Esophagus muscularis mucosa (tissue), 4 donors: ENCODE measurements at regions not wholly inside any gene's neighbourhood (a gene's known extent, or its start where the extent isn't known, plus 50 kb on each side); places are given as distances from the start of the nearest gene placed in this dataset.

ENCODE experiments used
- DNase-seq: peaks from one replicate; pipeline ENCODE4 v3.0.0-alpha.2; 2017; ENCODE audit errors: extremely low spot score
- H3K27ac ChIP-seq, 4 donors: fragments of 200-600 bp; sonication (generic); replicated peaks in 1 of 4; 1 replicate in 3 of 4; 2 replicates in 1 of 4; pipeline ENCODE4 v1.5.1; 2016 to 2019; ENCODE audit warnings: mild to moderate bottlenecking in 1 of 4
- H3K27me3 ChIP-seq, 4 donors: fragments of 200-600 bp; sonication (generic); one replicate each; pipeline versions ENCODE4 v1.5.1 to v1.6.0; 2016 to 2019
- H3K36me3 ChIP-seq, 4 donors: fragments of 200-600 bp; sonication (generic); one replicate each; pipeline ENCODE4 v1.5.1; 2016 to 2019
- H3K4me1 ChIP-seq, 4 donors: fragments of 200-600 bp; sonication (generic); one replicate each; pipeline ENCODE4 v1.5.1; 2016 to 2019
- H3K4me3 ChIP-seq, 4 donors: fragments of 200-600 bp; sonication (generic); 1 replicate in 2 of 4; 2 replicates in 2 of 4; pipeline ENCODE4 v1.5.1; 2016 to 2019; ENCODE audit warnings: mild to moderate bottlenecking in 4 of 4, moderate library complexity in 1 of 4
- H3K9me3 ChIP-seq, 4 donors: fragments of 200-600 bp; sonication (generic); 1 replicate in 3 of 4; 2 replicates in 1 of 4; pipeline ENCODE4 v1.5.1; 2016 to 2019
- CTCF ChIP-seq, 3 experiments: fragments of 200-600 bp in 2 of 3; fragments of 450-650 bp in 1 of 3; sonication (generic) in 2 of 3; IDR thresholded peaks; one replicate each; pipeline ENCODE4 v1.5.1; 2017 to 2019; ENCODE audit warnings: antibody characterized with exemption in 3 of 3, mild to moderate bottlenecking in 2 of 3, moderate library complexity in 1 of 3
- EP300 ChIP-seq: sonication (generic); formaldehyde crosslinking; IDR thresholded peaks from one replicate; pipeline ENCODE4 v1.6.1; 2017; ENCODE audit warnings: antibody characterized with exemption
- POLR2A ChIP-seq: fragments of 450-650 bp; IDR thresholded peaks from one replicate; pipeline ENCODE4 v1.6.1; 2017; ENCODE audit warnings: antibody characterized with exemption, moderate library complexity, mild to moderate bottlenecking, low read depth
- POLR2AphosphoS5 ChIP-seq, 2 donors: sonication (generic); formaldehyde crosslinking; IDR thresholded peaks; one replicate each; pipeline ENCODE4 v1.6.1; 2017; ENCODE audit warnings: antibody characterized with exemption in 2 of 2
- WGBS: methylation state at CpG from one replicate; pipeline ENCODE4 v1.1.5; 2018; 5-methylcytosine and 5-hydroxymethylcytosine counted together
- intact Hi-C: fragments of 100-400 bp; cut with DNase I; formaldehyde crosslinking; loops from one replicate; pipeline ENCODE4 v1.15.1; 2023

- no peaks in the 10 kb centered on the region for H3K36me3 ChIP-seq
- TF ChIP-seq POLR2A = no peak
- no peak for TF ChIP-seq POLR2AphosphoS5 (IDR thresholded peaks at IDR 0.05)
- no peak for TF ChIP-seq CTCF (IDR thresholded peaks at IDR 0.05)
- no peak for TF ChIP-seq EP300
- intact Hi-C loops = no loop called here
- no peaks in the 10 kb centered on the region for H3K27me3 ChIP-seq
- H3K4me3 ChIP-seq = no peak overlapping the region
- 87% methylated on average over 4 of the region's 4 CpGs for WGBS
- no peak for DNase-seq
- H3K9me3 ChIP-seq = no peaks in the 10 kb centered on the region
- H3K4me1 ChIP-seq = no peaks in the 10 kb centered on the region
- H3K27ac ChIP-seq = no peak overlapping the region
These were observed 138.8 kb upstream of the VCX start for GRCh38 chrX:7704205-7704604.

- Histone ChIP-seq H3K36me3 (no peaks in the 10 kb centered on the region), H3K4me3 (no peak overlapping the region), H3K4me1 (no peaks in the 10 kb centered on the region), H3K9me3 (peaks cover 0 to 4% (median 0%) of the 10 kb centered on the region in 4 donors), H3K27ac (no peak overlapping the region), H3K27me3 (no peaks in the 10 kb centered on the region)
- DNase-seq = no peak
- intact Hi-C loops = no loop called here
- no peak for TF ChIP-seq CTCF (IDR thresholded peaks at IDR 0.05)
- WGBS = 87% methylated on average over 2 of the region's 2 CpGs
These were observed 144.7 kb upstream of the VCX start for GRCh38 chrX:7698248-7698647.

- WGBS = 44% methylated on average over 8 of the region's 8 CpGs
- TF ChIP-seq EP300 (no peak), POLR2AphosphoS5 (IDR thresholded peaks at IDR 0.05) (no peak), CTCF (IDR thresholded peaks at IDR 0.05) (no peak), POLR2A (no peak)
- no peak overlapping the region for H3K4me3 ChIP-seq
- H3K9me3 ChIP-seq = peaks cover 0 to 7% (median 0%) of the 10 kb centered on the region in 4 donors
- no peaks in the 10 kb centered on the region for H3K36me3 ChIP-seq
- no peaks in the 10 kb centered on the region for H3K27me3 ChIP-seq
- intact Hi-C loops = no loop called here
- H3K27ac ChIP-seq = no peak overlapping the region
- no peak for DNase-seq
- H3K4me1 ChIP-seq = no peaks in the 10 kb centered on the region
These were observed 152.1 kb upstream of the VCX start for GRCh38 chrX:7690842-7691241.

- WGBS = 63% methylated on average over 4 of the region's 4 CpGs
- peaks cover 0 to 4% (median 0%) of the 10 kb centered on the region in 4 donors for H3K9me3 ChIP-seq
- no peak overlapping the region for H3K27ac ChIP-seq
- no peaks in the 10 kb centered on the region for H3K36me3 ChIP-seq
- no peaks in the 10 kb centered on the region for H3K4me1 ChIP-seq
- TF ChIP-seq EP300 (no peak), POLR2AphosphoS5 (IDR thresholded peaks at IDR 0.05) (no peak)
- intact Hi-C loops = no loop called here
- no peak for DNase-seq
- H3K27me3 ChIP-seq = no peaks in the 10 kb centered on the region
- no peak overlapping the region for H3K4me3 ChIP-seq
These were observed 153.1 kb upstream of the VCX start for GRCh38 chrX:7689791-7690412.

GRCh38 chrX:7680181-7680580, 162.8 kb upstream of the VCX start:
- no peak for DNase-seq
- Histone ChIP-seq H3K27me3 (no peaks in the 10 kb centered on the region), H3K4me3 (no peak overlapping the region), H3K36me3 (no peaks in the 10 kb centered on the region), H3K9me3 (no peaks in the 10 kb centered on the region), H3K4me1 (no peaks in the 10 kb centered on the region), H3K27ac (no peak overlapping the region)
- intact Hi-C loops = no loop called here
- 71% methylated on average over 4 of the region's 4 CpGs for WGBS
- no peak for TF ChIP-seq CTCF (IDR thresholded peaks at IDR 0.05)
- TF ChIP-seq EP300 = no peak
- no peak for TF ChIP-seq POLR2A
- TF ChIP-seq POLR2AphosphoS5 (IDR thresholded peaks at IDR 0.05) = no peak
